ENCODE measurements at regions not wholly inside any gene's neighbourhood (a gene's known extent, or its start where the extent isn't known, plus 50 kb on each side); places are given as distances from the start of the nearest gene placed in this dataset.

DNA sequence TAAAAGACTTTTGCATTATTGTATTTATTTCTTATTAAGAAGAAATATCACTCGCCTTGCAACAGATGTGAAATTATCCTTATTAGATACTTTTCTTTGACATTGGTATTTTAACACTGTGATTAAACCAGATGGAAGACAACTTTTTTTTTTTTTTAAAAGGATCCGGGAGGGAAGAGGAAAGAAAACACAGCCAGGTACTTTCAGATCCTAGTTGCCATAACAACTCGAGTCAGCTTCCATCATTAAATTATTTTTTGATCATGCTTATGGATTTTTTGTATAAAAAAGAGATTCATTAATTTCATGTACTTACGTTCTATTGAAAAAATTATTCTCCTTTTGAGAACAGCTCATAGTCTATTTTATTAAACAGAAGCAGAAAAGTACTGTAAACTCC lies 515.7 kb downstream of the TBC1D4 start:
- no peak for DNase-seq (ENCODE audit: low read depth)
- TF ChIP-seq, protein P1, sequence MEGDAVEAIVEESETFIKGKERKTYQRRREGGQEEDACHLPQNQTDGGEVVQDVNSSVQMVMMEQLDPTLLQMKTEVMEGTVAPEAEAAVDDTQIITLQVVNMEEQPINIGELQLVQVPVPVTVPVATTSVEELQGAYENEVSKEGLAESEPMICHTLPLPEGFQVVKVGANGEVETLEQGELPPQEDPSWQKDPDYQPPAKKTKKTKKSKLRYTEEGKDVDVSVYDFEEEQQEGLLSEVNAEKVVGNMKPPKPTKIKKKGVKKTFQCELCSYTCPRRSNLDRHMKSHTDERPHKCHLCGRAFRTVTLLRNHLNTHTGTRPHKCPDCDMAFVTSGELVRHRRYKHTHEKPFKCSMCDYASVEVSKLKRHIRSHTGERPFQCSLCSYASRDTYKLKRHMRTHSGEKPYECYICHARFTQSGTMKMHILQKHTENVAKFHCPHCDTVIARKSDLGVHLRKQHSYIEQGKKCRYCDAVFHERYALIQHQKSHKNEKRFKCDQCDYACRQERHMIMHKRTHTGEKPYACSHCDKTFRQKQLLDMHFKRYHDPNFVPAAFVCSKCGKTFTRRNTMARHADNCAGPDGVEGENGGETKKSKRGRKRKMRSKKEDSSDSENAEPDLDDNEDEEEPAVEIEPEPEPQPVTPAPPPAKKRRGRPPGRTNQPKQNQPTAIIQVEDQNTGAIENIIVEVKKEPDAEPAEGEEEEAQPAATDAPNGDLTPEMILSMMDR (IDR thresholded peaks at IDR 0.05; ENCODE audit: control insufficient read depth, extremely low read depth, insufficient read depth) = no peak
- no peak overlapping the region for H3K4me3 ChIP-seq (ENCODE audit: low read depth, low read length)

DNA sequence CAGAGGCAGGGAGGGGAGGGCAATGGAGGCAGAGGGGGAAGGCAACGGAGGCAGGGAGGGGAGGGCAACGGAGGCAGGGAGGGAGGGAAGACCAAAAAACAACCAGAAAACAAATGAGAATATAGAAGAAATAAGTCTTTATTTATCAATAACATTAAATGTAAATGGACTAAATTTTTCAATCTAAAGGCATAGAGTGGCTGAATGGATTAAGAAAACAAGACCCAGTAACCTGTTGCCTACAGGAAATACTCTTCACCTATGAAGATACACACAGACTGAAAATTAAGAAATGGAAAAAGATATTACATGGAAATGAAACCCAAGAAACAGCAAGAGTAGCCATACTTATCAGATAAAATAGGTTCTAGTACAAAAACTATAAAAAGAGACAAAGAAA lies 536.3 kb downstream of the TBC1D4 start:
- no peak for DNase-seq (ENCODE audit: low read depth)
- TF ChIP-seq, protein P1 (IDR thresholded peaks at IDR 0.05; ENCODE audit: control insufficient read depth, extremely low read depth, insufficient read depth) = no peak
- no peak overlapping the region for H3K4me3 ChIP-seq (ENCODE audit: low read depth, low read length)

DNA sequence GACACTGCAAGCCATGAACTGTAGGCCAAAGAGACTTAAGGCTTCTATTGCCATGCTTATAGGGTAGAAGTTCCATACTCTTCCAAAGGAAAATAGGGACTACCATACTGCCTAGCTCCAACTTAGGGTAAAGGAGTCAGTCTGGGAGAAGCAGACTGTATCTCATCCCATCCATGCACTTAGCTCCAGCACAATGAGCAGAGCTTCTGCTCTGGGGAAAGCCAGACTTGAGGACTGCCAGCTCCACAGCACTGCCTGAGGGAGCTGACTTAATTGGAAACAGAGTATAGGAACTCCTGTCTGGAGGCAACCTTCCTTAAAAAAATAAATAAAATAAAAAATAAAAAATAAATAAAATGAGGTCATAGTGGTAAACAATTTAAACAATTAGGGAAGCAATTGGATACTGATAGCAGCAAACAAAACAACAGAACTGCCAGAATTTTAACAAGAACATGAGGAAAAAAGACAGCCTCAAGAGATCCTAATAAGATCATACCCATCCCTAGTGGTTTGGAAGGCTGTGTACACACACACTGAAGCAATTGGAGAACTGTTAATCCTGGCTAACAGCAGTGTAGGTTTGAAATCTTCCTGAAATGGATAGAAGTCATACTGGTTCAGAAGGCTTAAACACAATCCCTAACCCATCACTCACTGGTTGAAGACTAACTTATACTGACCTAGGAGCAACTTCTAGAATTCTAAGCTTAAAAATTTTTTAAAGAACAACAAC lies 550.1 kb downstream of the TBC1D4 start:
- no peak overlapping the region for H3K4me3 ChIP-seq (ENCODE audit: low read depth, low read length)
- TF ChIP-seq, protein P1 (IDR thresholded peaks at IDR 0.05; ENCODE audit: control insufficient read depth, extremely low read depth, insufficient read depth) = no peak
- DNase-seq (ENCODE audit: low read depth) = no peak

DNA sequence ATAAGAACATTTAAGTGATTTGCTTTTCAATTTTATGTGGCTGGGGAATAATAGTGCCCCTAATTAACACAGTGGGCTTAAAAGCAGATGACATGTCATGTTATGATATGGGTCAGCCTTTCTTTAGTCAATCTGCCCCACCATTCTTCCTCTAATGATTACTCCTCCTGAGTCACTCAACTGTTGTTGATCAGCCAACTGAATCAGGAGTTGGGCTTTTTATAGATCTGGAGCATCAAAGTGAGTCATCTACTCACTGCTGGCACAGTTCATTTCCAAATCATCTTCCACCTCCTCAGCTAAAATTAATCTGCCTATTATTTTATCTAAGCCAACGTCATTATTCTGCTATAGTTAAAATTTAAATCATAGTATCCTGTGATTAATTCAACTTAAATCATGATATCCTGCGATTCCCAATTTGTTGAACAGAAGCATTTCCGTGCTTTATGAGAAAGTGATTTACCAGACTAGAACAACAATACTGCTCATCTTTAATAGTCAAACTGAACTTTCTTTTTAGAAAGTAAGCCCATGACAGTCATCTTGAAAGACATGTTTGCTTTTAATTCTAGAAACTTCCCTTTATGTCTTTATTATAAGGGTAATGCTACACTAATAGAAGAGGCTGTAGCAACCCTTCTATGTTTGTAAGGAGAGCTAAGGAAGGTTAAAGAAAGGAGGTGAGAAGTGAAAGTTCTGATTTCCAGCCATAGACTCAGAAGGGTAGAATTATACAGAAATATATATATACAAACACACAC lies 551.4 kb downstream of the TBC1D4 start:
- H3K4me3 ChIP-seq (ENCODE audit: low read depth, low read length) = no peak overlapping the region
- no peak for DNase-seq (ENCODE audit: low read depth)
- TF ChIP-seq, protein P1 (IDR thresholded peaks at IDR 0.05; ENCODE audit: control insufficient read depth, extremely low read depth, insufficient read depth) = no peak

DNA sequence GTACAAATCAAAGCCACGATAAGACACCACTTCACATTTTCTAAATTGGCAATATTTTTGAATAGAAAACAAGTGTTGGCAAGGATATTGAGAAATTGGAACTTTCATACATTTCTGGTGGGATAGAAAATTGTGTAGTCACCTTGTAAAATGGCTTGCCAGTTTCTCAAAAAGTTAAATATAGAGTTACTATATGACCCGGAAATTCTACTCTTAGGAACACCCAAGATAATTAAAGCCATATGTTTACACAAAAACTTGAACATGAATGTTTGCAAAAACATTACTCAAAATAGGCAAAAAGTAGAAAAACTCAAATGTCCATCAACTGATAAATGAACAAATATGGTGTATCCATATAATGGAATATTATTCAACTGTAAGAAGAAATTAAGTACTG lies 552.5 kb downstream of the TBC1D4 start:
- no peak for DNase-seq (ENCODE audit: low read depth)
- TF ChIP-seq, protein P1 (IDR thresholded peaks at IDR 0.05; ENCODE audit: control insufficient read depth, extremely low read depth, insufficient read depth) = no peak
- no peak overlapping the region for H3K4me3 ChIP-seq (ENCODE audit: low read depth, low read length)

DNA sequence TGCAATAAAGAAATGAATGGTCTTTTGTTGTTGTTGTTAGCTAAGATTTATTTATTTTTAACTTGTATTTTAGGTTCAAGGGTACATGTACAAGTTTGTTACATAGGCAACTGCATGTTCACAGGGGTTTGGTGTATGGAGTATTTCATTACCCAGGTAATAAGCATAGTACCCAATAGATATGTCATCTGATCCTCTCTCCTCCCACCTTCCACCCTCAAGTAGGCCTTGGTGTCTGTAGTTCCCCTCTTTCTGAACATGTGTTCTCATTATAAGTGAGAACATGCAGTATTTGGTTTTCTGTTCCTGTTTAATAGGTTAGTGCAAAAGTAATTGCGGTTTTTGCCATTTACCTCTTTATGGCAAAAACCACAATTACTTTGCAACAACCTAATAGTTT lies 554.1 kb downstream of the TBC1D4 start:
- no peak for DNase-seq (ENCODE audit: low read depth)
- TF ChIP-seq, protein P1 (IDR thresholded peaks at IDR 0.05; ENCODE audit: control insufficient read depth, extremely low read depth, insufficient read depth) = no peak
- H3K4me3 ChIP-seq (ENCODE audit: low read depth, low read length) = no peak overlapping the region

All from LNCaP clone FGC (cell line).